Liver (tissue), 8 donors: ENCODE measurements at regions not wholly inside any gene's neighbourhood (a gene's known extent, or its start where the extent isn't known, plus 50 kb on each side); places are given as distances from the start of the nearest gene placed in this dataset.
A peak's percentile ranks its signal among the peaks of the same experiment; 100 is the strongest.
"Not testable (repeated sequence)": the region's sequence is repeated elsewhere in the genome, so short reads cannot be mapped to it uniquely, and the experiment has no call there.

Experiments used
- DNase-seq: peaks from one replicate; pipeline ENCODE4 v3.0.0-alpha.2; 2017; ENCODE audit warnings: low spot score
- H3K27ac ChIP-seq, 2 donors: one replicate each; pipeline ENCODE4 v1.7.0; 2013; ENCODE audit warnings: inconsistent platforms in 2 of 2, low read length in 2 of 2, control low read depth in 1 of 2, low read depth in 1 of 2, mild to moderate bottlenecking in 1 of 2
- H3K27me3 ChIP-seq, 4 donors: one replicate each; pipeline versions ENCODE4 v1.6.1 to v1.7.0; 2013; ENCODE audit warnings: low read length in 3 of 4, inconsistent platforms in 1 of 4, mild to moderate bottlenecking in 1 of 4, moderate library complexity in 1 of 4; ENCODE audit not compliant: control insufficient read depth in 4 of 4, insufficient read depth in 4 of 4
- H3K36me3 ChIP-seq, 4 donors: one replicate each; pipeline versions ENCODE4 v1.6.1 to v1.7.0; 2013; ENCODE audit warnings: low read length in 3 of 4, mild to moderate bottlenecking in 3 of 4, low read depth in 1 of 4, moderate library complexity in 1 of 4; ENCODE audit not compliant: control insufficient read depth in 4 of 4, insufficient read depth in 3 of 4
- H3K4me1 ChIP-seq, 4 donors: one replicate each; pipeline versions ENCODE4 v1.6.1 to v1.7.0; 2013; ENCODE audit warnings: low read length in 3 of 4, mild to moderate bottlenecking in 3 of 4, moderate library complexity in 1 of 4; ENCODE audit not compliant: control insufficient read depth in 4 of 4, insufficient read depth in 4 of 4
- H3K4me3 ChIP-seq, 3 donors: one replicate each; pipeline versions ENCODE4 v1.6.1 to v1.7.0; 2013; ENCODE audit warnings: low read length in 3 of 3, control low read depth in 1 of 3, low read depth in 1 of 3, mild to moderate bottlenecking in 1 of 3
- H3K9ac ChIP-seq, 2 donors: one replicate each; pipeline ENCODE4 v1.7.0; 2013; ENCODE audit warnings: low read length in 2 of 2, mild to moderate bottlenecking in 2 of 2, moderate library complexity in 2 of 2, control low read depth in 1 of 2, low read depth in 1 of 2
- H3K9me3 ChIP-seq, 4 donors: one replicate each; pipeline versions ENCODE4 v1.6.1 to v1.7.0; 2013; ENCODE audit warnings: low read length in 3 of 4; ENCODE audit not compliant: control insufficient read depth in 4 of 4
- EGR1 ChIP-seq, 2 donors: IDR thresholded peaks; 2 replicates each; pipeline ENCODE4 v1.6.1; 2016 to 2018; ENCODE audit warnings: antibody characterized with exemption in 2 of 2, low read depth in 2 of 2
- FOXA1 ChIP-seq: IDR thresholded peaks from 2 replicates; pipeline ENCODE4 v1.6.1; 2016; ENCODE audit warnings: antibody characterized with exemption
- FOXA2 ChIP-seq: IDR thresholded peaks from 2 replicates; pipeline ENCODE4 v1.6.1; 2016; ENCODE audit warnings: antibody characterized with exemption
- GABPA ChIP-seq, 2 donors: IDR thresholded peaks in 1 of 2; conservative IDR thresholded peaks in 1 of 2; 2 replicates each; pipeline ENCODE4 v1.6.1; 2016; ENCODE audit warnings: antibody characterized with exemption in 2 of 2, mild to moderate bottlenecking in 1 of 2, moderate library complexity in 1 of 2
- HNF4A ChIP-seq, 2 donors: conservative IDR thresholded peaks; 2 replicates each; pipeline ENCODE4 v1.6.1; 2016; ENCODE audit warnings: antibody characterized with exemption in 2 of 2, mild to moderate bottlenecking in 2 of 2
- HNF4G ChIP-seq: IDR thresholded peaks from 2 replicates; pipeline ENCODE4 v1.6.1; 2016; ENCODE audit warnings: antibody characterized with exemption
- JUND ChIP-seq, 2 donors: IDR thresholded peaks; 2 replicates each; pipeline ENCODE4 v1.6.1; 2016; ENCODE audit warnings: antibody characterized with exemption in 2 of 2
- NR2F2 ChIP-seq: IDR thresholded peaks from 2 replicates; pipeline ENCODE4 v1.6.1; 2016; ENCODE audit warnings: antibody characterized with exemption
- RAD21 ChIP-seq, 2 donors: IDR thresholded peaks; 2 replicates each; pipeline ENCODE4 v1.6.1; 2016; ENCODE audit warnings: antibody characterized with exemption in 2 of 2, mild to moderate bottlenecking in 2 of 2
- RXRA ChIP-seq, 2 donors: IDR thresholded peaks; 2 replicates each; pipeline ENCODE4 v1.6.1; 2017 to 2018; ENCODE audit warnings: antibody characterized with exemption in 2 of 2, mild to moderate bottlenecking in 1 of 2
- SP1 ChIP-seq: IDR thresholded peaks from 2 replicates; pipeline ENCODE4 v1.6.1; 2018; ENCODE audit warnings: antibody characterized with exemption, mild to moderate bottlenecking
- TAF1 ChIP-seq: conservative IDR thresholded peaks from 2 replicates; pipeline ENCODE4 v1.6.1; 2016; ENCODE audit warnings: antibody characterized with exemption, mild to moderate bottlenecking
- YY1 ChIP-seq: IDR thresholded peaks from 2 replicates; pipeline ENCODE4 v1.6.1; 2016; ENCODE audit warnings: antibody characterized with exemption, mild to moderate bottlenecking
- WGBS: extraction: QIAGEN DNeasy Blood & Tissue Kit; methylation state at CpG from one replicate; pipeline ENCODE4 v1.1.7; 2013; 5-methylcytosine and 5-hydroxymethylcytosine counted together
- TF ChIP-seq, protein P1 (sequence below): IDR thresholded peaks from 2 replicates; pipeline ENCODE4 v1.6.1; 2016; ENCODE audit warnings: antibody characterized with exemption
- TF ChIP-seq, protein P2 (sequence below): fragments of 150-350 bp; IDR thresholded peaks from 2 replicates; pipeline ENCODE4 v1.5.1; 2017; ENCODE audit warnings: improper control_type of control experiment, low read depth, low read length; ENCODE audit not compliant: missing input control
- TF ChIP-seq, protein P3 (sequence below): IDR thresholded peaks from 2 replicates; pipeline ENCODE4 v1.6.1; 2016; ENCODE audit warnings: antibody characterized with exemption, mild to moderate bottlenecking
- TF ChIP-seq, protein P4 (sequence below): IDR thresholded peaks from 2 replicates; pipeline ENCODE4 v1.6.1; 2016; ENCODE audit warnings: antibody characterized with exemption
- TF ChIP-seq, protein P5 (sequence below): IDR thresholded peaks from 2 replicates; pipeline ENCODE4 v1.6.1; 2016; ENCODE audit warnings: antibody characterized with exemption
- donor health status: healthy.
- donor health status: healthy.
- donor health status: healthy.
- donor health status: healthy.
- donor health status: healthy.

DNA sequence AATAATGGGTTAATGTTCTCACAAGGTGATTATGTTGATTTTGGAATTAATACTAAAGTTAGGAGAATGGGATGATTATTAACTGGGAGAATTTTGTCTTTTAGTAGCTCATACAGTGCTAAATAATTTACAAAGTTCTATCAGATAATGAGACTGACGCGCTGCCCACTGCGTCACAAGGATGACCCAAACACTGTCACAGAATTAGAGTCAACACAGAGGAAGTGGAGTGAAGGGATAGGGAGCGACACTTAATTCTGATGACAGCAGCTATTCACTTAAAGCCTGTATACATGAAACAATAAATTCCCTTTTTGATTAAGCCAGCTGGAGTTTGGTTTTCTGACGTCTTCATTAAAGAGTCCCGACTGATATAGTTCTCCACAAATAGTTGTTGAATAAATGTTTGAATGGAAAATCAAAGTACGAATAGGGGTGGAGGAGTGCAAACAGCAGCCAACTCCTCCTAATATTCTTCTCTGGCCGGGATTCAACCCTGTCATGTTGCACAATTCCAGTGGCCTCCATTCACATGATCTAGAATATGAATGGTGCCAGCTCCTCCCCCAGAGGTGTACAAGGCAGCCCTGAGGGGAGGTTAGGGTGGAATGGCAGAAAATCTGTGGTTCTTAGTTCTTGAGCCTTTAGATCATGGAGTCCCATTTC is 140.3 kb downstream of the PCSK1 start:
- WGBS, result 37% methylated on average over 8 of the region's 8 CpGs
- Histone ChIP-seq H3K9ac (peak overlapping the region; percentile 2 to 86), H3K9me3 (no peaks in the 10 kb centered on the region), H3K36me3 (no peaks in the 10 kb centered on the region), H3K27me3 (no peaks in the 10 kb centered on the region), H3K4me1 (peaks cover 6 to 28% (median 20%) of the 10 kb centered on the region in 4 donors), H3K27ac (peak overlapping the region; percentile 89), H3K4me3 (no peak overlapping the region)
- no peak for DNase-seq
- TF ChIP-seq, protein P1, sequence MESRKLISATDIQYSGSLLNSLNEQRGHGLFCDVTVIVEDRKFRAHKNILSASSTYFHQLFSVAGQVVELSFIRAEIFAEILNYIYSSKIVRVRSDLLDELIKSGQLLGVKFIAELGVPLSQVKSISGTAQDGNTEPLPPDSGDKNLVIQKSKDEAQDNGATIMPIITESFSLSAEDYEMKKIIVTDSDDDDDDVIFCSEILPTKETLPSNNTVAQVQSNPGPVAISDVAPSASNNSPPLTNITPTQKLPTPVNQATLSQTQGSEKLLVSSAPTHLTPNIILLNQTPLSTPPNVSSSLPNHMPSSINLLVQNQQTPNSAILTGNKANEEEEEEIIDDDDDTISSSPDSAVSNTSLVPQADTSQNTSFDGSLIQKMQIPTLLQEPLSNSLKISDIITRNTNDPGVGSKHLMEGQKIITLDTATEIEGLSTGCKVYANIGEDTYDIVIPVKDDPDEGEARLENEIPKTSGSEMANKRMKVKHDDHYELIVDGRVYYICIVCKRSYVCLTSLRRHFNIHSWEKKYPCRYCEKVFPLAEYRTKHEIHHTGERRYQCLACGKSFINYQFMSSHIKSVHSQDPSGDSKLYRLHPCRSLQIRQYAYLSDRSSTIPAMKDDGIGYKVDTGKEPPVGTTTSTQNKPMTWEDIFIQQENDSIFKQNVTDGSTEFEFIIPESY, result peak; percentile 79
- TF ChIP-seq FOXA2 (peak; percentile 58), TAF1 (peak; percentile 44), EGR1 (IDR thresholded peaks at IDR 0.05; ENCODE audit: low read depth in 2 of 2) (peak in 1 of 2 donors; percentile 66), HNF4A (conservative IDR thresholded peaks at IDR 0.05) (peak; percentile 80 to 86), YY1 (peak; percentile 90), JUND (IDR thresholded peaks at IDR 0.05) (peak; percentile 37 to 71), FOXA1 (peak; percentile 41), SP1 (peak; percentile 90), NR2F2 (no peak), GABPA (IDR thresholded peaks at IDR 0.05 in 1 of 2, conservative IDR thresholded peaks at IDR 0.05 in 1 of 2) (peak in 1 of 2 donors; percentile 23), HNF4G (no peak), RXRA (IDR thresholded peaks at IDR 0.05) (peak; percentile 85 to 91), RAD21 (IDR thresholded peaks at IDR 0.05) (peak in 1 of 2 donors; percentile 60)
- TF ChIP-seq, protein P2, sequence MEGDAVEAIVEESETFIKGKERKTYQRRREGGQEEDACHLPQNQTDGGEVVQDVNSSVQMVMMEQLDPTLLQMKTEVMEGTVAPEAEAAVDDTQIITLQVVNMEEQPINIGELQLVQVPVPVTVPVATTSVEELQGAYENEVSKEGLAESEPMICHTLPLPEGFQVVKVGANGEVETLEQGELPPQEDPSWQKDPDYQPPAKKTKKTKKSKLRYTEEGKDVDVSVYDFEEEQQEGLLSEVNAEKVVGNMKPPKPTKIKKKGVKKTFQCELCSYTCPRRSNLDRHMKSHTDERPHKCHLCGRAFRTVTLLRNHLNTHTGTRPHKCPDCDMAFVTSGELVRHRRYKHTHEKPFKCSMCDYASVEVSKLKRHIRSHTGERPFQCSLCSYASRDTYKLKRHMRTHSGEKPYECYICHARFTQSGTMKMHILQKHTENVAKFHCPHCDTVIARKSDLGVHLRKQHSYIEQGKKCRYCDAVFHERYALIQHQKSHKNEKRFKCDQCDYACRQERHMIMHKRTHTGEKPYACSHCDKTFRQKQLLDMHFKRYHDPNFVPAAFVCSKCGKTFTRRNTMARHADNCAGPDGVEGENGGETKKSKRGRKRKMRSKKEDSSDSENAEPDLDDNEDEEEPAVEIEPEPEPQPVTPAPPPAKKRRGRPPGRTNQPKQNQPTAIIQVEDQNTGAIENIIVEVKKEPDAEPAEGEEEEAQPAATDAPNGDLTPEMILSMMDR, result no peak
- TF ChIP-seq, protein P3, sequence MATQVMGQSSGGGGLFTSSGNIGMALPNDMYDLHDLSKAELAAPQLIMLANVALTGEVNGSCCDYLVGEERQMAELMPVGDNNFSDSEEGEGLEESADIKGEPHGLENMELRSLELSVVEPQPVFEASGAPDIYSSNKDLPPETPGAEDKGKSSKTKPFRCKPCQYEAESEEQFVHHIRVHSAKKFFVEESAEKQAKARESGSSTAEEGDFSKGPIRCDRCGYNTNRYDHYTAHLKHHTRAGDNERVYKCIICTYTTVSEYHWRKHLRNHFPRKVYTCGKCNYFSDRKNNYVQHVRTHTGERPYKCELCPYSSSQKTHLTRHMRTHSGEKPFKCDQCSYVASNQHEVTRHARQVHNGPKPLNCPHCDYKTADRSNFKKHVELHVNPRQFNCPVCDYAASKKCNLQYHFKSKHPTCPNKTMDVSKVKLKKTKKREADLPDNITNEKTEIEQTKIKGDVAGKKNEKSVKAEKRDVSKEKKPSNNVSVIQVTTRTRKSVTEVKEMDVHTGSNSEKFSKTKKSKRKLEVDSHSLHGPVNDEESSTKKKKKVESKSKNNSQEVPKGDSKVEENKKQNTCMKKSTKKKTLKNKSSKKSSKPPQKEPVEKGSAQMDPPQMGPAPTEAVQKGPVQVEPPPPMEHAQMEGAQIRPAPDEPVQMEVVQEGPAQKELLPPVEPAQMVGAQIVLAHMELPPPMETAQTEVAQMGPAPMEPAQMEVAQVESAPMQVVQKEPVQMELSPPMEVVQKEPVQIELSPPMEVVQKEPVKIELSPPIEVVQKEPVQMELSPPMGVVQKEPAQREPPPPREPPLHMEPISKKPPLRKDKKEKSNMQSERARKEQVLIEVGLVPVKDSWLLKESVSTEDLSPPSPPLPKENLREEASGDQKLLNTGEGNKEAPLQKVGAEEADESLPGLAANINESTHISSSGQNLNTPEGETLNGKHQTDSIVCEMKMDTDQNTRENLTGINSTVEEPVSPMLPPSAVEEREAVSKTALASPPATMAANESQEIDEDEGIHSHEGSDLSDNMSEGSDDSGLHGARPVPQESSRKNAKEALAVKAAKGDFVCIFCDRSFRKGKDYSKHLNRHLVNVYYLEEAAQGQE, result peak; percentile 55
- TF ChIP-seq, protein P4, sequence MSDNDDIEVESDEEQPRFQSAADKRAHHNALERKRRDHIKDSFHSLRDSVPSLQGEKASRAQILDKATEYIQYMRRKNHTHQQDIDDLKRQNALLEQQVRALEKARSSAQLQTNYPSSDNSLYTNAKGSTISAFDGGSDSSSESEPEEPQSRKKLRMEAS, result peak; percentile 73
- TF ChIP-seq, protein P5, sequence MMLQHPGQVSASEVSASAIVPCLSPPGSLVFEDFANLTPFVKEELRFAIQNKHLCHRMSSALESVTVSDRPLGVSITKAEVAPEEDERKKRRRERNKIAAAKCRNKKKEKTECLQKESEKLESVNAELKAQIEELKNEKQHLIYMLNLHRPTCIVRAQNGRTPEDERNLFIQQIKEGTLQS, result peak; percentile 57

DNA sequence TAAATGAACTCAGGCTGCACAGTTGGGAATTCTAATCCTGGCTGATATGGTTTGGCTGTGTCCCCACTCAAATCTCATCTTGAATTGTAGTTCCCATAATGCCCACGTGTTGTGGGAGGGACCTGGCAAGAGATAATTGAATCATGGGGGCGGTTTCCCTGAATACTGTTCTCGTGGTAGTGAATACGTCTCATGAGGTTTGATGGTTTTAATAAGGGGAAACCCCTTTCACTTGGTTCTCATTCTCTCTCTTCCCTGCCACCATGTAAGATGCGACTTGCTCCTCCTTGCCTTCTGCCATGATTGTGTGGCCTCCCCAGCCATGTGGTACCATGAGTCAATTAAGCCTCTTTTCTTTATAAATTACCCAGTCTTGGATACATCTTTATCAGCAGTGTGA is 143.8 kb downstream of the PCSK1 start:
- H3K9ac ChIP-seq, H3K36me3 ChIP-seq, H3K9me3 ChIP-seq, DNase-seq, H3K27ac ChIP-seq, H3K27me3 ChIP-seq, H3K4me3 ChIP-seq: not testable (repeated sequence)
- peaks cover 2 to 19% (median 14%) of the 10 kb centered on the region in 4 donors for H3K4me1 ChIP-seq
- 88% methylated on average over 5 of the region's 5 CpGs for WGBS
